HG03064 (cell line): ENCODE measurements at regions not wholly inside any gene's neighbourhood (a gene's known extent, or its start where the extent isn't known, plus 50 kb on each side); places are given as distances from the start of the nearest gene placed in this dataset.

Source experiments
- ATAC-seq: cut with Tn5 transposase; IDR thresholded peaks from one replicate; pipeline ENCODE4 v1.9.1; 2021; ENCODE audit warnings: low read depth; ENCODE audit not compliant: unreplicated experiment

DNA sequence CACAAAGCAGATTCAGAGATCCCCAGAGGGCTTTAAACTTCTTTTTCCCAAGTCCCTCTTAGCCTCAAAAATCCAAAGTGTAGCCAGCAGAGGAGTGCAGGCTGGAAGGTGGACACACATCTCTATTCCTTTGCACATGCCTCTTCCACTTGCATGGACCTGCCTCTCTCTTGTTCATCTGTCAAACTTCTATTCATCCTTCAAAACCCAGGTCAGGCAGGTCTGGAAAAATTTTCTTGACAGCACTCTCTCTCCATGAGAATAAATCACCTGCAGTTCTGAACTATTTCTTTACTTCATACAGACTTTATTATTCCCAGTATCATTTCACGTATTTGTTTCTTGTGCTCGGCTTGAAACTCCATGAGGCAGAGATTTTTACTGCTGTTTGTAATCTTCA is 127.5 kb downstream of the SS18 start:
- ATAC-seq = no peak

DNA sequence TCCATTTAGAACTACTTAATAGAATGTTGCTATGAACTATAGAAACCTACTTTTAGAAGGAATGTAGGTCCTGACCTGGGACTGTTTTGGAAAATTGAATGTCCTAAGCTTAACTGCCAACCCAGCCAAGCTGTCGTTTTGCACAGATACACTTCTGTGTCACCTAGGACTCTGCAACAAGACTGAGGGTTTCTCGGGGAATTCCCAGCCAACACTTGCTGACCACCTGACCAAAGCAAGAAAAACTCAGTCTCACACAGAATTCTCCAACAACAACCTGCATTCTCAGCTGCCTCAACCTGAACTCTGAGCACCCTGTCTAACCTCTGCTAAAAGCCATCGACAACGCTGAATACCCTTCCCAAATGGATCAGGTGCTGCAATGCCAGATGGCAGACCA is 128.2 kb downstream of the SS18 start:
- no peak for ATAC-seq

DNA sequence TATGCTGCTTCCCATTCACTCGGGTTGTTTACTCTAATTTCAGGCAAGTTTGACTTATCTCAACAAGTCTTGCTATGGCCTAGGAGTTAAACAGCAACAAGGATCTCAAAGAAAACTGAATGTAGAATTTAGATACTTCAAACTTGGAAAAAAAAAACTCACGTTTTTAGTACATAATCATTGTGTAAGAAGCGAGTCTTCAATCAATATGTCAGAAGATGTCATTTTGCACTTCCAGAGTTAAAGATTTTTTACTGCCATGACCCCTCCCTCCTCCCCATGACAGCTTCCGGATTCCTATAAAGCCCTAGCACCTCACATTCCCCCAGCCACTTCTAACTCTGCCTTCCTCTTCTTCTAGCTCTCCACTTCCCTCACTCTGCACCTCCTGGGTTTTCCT is 133.4 kb downstream of the SS18 start:
- no peak for ATAC-seq

DNA sequence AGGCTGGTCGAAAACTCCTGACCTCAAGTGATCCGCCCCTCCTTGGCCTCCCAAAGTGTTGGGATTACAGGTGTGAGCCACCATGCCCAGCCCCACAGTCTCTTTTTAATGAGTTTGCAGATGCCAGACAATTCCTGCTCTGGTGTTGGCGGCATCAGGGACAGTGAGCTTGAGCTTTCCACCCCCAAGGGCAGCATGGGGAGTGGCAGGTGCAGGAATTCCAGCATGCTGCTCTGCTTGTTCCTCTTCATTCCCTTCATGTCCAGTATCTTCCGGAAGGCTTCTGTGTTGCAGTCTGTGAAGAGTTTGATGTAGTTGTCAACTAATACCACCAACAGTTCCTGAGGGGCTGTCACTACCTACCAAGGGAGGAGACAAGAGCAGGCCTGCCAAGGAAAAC is 137.3 kb downstream of the SS18 start:
- no peak for ATAC-seq

DNA sequence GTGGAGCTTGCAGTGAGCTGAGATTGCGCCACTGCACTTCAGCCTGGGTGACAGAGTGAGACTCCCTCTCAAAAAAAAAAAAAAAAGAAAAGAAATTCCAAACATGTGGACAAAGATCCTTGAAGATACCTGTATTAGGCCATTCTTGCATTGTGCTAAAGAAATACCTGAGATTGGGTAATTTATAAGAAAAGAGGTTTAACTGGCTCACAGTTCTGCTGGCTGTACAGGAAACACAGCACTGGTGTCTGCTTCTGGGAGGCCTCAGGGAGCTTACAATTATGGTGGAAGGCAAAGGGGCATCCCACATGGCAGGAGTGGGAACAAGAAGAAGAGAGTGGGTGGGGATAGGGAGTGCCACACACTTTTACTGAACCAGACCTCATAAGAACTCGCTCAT is 140.1 kb downstream of the SS18 start:
- no peak for ATAC-seq

DNA sequence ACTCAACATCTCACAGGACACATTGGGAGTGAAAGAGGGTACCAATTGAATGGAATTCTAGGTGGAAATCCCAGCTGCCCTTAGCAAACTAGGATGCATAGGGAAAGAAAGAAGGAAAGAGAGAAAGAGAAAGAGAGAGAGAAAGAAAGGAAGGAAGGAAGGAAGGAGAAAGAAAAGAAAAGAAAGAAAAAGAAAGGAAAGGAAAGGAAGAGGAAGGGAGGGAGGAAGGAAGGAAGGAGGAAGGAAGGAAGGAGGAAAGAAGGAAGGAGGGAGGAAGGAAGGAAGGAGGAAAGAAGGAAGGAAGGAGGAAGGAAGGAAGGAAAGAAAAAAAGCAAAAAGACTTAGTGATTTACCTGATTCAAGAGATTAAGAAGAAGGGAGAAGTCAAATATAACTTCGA is 143.9 kb downstream of the SS18 start:
- no peak for ATAC-seq

DNA sequence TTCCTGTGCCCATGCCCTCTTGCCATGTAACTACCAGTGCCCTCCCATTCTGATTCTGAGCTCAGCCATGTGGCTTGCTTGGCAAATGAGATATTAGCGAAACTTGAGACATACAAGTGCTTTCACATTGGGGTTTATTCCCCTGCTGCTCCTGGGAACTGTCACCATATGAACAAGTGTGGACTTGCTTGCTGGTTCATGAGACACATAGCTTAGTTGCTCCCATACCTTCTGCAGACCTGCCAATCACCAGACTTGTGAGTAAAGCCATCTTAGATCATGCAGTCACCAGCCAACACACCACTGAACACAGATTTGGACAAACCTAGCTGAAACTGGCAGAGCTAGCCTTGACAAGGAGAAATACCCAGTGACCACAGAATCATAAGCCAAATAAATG is 155.1 kb downstream of the SS18 start:
- ATAC-seq = no peak

DNA sequence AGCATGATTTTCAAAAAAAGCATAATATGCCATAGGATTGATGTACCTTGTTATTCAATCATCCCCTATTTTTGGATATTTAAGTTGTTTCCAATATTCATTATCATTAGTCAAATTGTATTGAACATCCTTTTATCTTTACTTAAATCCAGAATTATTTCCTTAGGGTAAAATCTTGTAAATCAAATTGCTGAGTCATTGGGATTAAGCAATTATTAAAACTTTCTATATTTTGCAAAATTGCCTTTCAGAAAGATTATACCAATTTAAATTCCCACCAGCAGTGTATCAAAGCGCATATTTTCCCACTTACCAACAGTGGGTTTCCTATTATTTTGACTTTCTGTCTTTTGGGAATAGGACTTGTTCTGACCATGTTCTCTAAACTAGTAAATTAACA is 159.3 kb downstream of the SS18 start:
- no peak for ATAC-seq

DNA sequence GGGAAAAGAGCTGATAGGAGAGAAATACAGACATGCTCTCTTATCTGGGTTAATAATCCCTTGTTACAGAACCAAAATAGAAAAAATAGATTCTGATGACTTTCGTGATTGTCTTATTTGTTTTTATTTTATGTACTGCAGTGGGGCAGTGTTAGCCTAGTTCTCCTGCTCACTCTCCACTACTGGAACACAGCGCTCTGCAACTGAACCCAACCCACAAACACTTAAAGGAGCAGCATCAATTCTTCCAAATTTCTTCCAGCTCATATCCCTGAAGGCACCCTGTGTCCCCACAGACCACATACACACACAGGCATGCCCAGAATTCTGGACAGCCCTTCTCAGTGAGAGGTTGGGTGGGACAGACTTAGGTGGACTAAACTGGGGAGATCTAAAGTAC is 160.6 kb downstream of the SS18 start:
- ATAC-seq = no peak

DNA sequence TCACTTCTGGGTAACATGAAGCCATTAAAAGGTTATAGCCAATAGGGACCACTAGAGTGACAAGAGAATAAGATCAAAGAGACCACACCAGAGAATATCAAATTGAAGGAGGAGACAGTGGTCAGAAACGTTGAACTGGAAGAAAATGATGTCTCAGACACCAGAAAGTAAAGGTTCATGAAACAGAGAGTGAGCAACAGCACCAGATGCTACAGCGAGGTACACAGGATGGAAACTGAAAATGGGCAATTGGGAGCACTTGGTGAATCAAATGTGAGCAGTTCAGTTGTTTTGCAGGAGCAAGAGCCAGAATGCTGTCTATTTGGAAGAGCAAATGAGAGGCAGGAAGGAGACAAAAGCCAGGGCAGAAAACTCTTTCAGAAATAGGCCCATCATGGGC is 162.6 kb downstream of the SS18 start:
- ATAC-seq = no peak

DNA sequence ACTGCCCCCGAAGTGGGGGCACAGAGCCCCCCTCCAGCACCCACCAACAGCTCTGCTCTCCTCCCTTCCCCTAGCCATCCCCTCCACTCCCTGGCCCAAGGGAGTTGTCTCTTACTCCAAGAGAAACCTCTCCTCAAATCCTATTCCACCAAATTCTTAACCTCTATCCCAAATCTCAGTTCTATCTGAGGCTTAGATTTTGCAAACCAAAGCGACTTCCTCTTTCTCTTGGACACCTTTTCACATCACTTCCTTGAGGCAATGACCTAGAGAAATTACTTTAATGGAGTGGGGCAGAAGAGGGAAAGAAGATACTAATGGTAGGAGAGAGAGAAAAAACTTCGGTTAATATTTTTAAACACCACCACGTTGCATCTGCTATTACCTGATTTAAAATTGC is 167.2 kb downstream of the SS18 start:
- no peak for ATAC-seq

DNA sequence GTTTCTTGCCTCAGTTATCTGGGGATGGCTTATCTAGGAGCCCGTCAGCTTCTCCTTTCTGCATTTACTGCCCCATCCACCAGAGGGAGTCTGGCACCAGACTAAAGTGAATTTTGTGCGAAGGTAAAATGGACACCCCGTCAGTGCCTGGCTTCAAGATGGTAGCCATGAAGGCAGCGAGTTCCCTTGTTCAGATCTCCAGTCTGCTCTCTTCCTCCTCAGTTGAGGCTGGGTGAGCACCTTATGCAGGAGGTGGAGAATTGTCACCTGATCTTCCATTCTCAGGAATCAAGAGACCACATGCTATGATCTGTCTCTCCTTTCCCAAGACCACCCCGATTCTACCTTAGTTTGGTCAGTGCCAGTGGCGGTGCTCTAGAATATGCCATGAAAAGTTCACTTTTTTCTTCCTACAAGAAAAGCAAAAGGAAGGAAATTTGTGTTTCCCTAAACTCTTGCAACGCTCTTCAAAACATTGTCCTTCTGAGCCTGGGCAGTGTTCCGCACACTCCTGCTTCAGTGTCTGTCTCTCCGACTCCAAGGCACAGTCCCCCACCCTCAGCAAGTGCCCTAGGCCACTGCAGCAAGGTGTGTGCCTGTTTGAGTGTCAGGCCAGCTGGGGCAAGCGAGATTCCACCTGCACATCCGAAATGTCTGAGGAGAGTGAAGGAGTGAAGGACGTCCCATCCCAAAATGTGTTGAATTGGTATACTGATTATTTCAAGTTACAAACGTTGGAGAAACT is 168.6 kb downstream of the SS18 start:
- ATAC-seq = no peak

DNA sequence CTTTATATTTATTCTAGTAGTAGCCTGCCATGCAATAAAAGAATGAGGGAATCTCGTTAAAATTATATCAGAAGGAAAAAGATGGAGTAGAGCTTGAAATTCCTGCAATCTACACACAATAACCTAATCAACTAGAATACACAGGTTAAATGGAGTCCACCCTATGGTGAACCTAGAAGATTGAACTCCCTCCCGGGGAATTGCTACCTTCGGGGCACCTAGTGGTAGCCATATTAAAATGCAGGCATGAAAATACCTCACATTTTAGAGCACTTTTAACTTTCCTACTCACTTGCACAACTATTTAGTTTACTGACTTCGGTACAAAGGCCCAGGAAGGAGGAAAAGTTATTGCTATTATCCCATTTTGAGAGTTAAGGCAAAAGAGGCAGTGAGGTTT is 174.5 kb downstream of the SS18 start:
- ATAC-seq = no peak

DNA sequence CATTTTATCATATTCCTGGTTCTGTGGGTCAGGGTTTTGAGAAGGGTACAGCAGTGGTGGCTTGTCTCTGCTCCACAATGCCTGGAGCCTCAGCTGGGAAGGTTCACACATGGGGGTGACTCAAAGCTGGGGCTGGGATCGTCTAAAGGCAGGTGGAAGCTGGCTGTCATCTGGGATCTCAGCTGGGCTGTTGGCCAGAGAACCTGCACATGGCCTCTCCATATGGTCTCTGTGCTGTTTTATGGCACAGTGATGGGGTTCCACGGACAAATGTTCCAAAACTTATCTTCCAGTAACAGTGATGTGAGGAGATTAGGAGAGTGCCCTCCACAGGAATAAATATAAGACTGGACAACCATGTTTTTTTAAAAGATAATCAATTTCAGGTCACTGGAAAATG is 191.4 kb downstream of the SS18 start:
- ATAC-seq = no peak

DNA sequence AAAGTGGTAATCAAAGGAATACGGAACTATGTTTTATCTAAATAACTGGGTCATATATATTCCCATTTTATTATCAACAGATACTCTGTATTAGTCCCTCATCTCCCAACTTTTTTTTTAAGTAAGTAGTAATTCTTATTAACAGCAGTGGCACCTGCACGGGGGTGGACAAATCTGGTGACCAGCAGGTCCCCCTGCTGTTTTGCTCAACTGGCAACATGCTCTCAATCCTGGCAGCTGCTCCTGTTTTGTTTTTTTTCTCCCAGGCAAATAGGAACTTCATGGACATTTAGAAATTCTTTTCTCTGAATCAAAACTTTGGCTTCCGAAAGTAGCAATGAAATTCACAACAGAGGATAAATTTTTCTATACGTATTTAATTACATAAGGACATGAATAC is 193.5 kb downstream of the SS18 start:
- ATAC-seq = no peak

DNA sequence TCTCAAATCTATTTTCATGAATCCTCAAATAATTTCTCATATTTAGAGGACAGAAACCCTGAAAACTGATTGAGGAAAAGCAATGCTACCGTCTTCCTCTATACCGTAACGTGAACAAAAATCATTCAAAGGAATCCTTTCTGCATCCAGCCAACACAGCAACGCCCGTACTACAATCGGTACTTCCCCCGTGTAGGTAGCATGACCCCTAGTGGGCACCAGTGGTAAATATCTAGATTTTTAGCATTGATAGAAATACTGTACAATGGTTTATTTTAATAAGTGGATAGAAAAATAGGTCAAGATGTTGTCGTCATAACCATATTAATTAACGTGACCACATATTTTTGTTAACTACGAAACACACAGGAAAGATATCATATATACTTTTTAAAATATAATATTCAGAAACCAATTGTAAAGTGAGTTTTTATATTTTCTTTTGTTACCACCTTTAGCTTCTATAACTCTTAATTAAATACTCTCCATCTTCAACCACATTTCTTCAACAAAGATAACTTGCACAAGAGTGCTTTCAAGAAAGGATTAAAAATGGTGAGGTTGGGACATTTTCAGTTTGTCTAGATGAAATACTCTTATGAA is 194.1 kb downstream of the SS18 start:
- peak; percentile 73 for ATAC-seq

DNA sequence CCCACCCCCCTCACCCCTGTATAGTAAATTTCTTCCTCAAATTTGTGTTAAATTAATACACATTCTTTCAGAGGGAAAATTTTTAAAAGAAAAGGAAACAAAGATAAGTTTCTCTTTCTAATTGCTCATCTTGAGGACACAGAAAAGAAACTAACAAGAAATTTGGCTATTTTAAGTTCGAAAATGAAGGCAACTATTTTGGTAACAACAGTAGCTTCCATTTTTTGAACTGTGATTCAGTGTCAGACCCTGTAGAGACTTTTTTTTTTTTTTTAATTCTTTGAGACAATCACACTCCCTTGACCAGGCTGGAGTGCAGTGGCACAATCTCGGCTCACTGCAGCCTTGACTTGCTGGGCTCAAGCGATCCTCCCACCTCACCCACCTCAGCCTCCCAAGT is 194.9 kb downstream of the SS18 start:
- ATAC-seq = peak; percentile 38

DNA sequence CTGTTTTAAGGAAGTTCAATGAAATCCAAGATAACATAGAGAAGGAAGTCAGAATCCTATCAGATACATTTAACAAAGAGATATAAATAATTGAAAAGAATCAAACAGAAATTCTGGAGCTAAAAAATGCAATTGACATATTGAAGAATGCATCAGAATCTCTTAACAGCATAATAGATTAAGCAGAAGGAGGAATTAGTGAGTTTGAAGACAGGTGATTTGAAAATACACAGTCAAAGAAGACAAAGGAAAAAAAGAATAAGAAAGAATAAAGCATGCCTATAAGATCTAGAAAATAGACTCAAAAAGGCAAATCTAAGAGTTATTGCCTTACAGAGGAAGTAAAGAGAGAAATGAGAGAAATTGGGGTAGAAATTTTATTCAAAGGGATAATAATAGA is 204.1 kb downstream of the SS18 start:
- ATAC-seq = no peak

DNA sequence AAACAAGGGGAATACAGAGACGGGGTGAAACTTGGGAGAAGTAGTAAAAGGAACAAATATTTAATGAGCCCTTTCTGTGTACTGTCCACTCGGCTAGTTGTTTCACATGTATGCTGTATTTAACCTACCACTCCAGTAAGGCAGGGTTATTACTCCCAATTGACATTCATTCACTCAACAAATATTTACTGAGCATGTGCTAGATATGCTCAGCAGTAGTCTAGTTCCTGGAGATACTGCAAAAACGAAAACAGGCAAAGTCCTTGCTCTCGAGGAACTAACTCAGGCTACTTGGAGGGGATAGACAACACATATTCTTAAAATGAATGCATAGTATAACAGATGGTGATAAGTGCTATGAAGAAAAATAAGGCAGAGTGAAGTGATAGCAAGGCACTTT is 207.3 kb downstream of the SS18 start:
- ATAC-seq = no peak

DNA sequence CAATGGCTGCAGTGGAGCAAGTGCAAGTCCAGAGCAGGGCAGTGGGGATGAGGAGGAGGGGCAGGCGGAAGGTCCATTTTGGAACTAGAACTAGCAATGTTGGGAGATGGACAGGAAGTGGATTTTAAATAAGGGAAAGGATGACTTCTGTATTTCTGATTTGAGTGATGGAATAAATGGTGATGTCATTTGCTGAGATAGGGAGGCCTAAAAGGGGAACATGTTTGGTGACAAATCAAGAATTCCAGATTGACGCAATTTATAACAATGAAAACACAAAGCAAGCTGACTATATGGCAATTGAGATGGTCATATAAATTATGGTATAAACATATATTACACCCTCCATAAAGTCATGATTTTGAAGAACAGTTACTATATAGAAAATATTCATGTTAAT is 209.3 kb downstream of the SS18 start:
- no peak for ATAC-seq

DNA sequence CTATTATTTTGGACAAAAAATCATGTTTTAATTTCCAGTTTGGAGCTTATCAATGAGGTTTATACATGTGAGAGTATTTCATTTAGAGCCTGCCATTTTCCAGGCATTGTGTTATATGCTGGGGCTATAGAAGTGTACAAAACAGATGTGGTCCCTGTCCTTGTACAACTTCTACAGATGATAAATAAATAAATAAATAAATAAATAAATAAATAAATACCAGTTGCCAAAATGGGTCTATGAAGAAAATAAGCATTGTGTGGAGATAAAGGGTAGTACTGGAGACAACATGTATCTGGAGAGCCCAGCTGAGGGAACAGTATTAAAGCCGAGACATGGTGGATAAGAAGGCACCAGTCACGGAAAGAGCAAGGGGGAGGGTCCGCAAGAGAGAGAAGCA is 210.0 kb downstream of the SS18 start:
- ATAC-seq = no peak

DNA sequence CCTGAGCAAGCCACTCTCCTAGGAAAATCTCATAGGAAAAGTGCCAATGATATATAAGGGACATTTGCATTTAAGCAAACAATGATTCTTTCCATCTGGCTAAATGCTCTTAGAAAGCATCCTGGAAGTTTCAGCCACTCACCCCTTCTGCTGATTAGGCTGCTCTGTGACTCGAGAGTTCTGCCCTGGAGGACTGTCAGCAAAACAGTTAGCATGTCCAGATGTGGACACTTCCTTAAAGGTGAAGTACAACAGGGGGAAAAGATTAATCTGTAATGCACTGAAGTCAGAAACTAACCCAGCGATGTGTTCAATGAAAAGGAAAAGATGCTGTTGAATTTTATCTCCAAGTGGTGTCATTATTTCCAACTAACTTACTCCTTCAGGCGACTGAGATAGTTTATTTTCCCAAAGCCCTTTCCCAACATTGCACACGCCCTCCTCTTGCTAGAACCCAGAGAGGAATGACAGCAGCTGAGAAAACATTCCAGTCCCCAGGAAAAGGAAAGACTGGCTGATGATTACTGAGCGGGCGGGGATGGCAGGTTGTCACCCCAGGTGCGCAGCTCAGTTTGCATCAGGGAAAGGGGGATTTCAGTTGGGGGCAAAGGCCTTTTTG is 214.0 kb downstream of the SS18 start:
- ATAC-seq = no peak
